ENCODE measurements at regions not wholly inside any gene's neighbourhood (a gene's known extent, or its start where the extent isn't known, plus 50 kb on each side); places are given as distances from the start of the nearest gene placed in this dataset.

- DNase-seq = no peak
Measured at GRCh38 chr5:4348919-4349318, 753.3 kb downstream of the IRX1 start.

GRCh38 chr5:4356201-4356600, 760.6 kb downstream of the IRX1 start:
- no peak for DNase-seq

GRCh38 chr5:4359847-4360246, 764.2 kb downstream of the IRX1 start:
- DNase-seq = no peak

- no peak for DNase-seq
Measured at GRCh38 chr5:4361753-4362152, 766.1 kb downstream of the IRX1 start.

- DNase-seq = no peak
Measured at GRCh38 chr5:4362411-4362810, 766.8 kb downstream of the IRX1 start.

- DNase-seq = no peak
Measured at GRCh38 chr5:4363045-4363444, 767.4 kb downstream of the IRX1 start.

GRCh38 chr5:4366628-4367027, 771.0 kb downstream of the IRX1 start:
- no peak for DNase-seq

GRCh38 chr5:4370218-4370617, 769.9 kb upstream of the ADAMTS16 start:
- no peak for DNase-seq

- no peak for DNase-seq
Measured at GRCh38 chr5:4372481-4372880, 767.6 kb upstream of the ADAMTS16 start.

GRCh38 chr5:4373051-4373820, 766.9 kb upstream of the ADAMTS16 start:
- no peak for DNase-seq

GRCh38 chr5:4374866-4375265, 765.3 kb upstream of the ADAMTS16 start:
- no peak for DNase-seq

- no peak for DNase-seq
Measured at GRCh38 chr5:4375640-4376039, 764.5 kb upstream of the ADAMTS16 start.

- no peak for DNase-seq
Measured at GRCh38 chr5:4383102-4383501, 757.0 kb upstream of the ADAMTS16 start.

- DNase-seq = no peak
Measured at GRCh38 chr5:4383518-4384198, 756.5 kb upstream of the ADAMTS16 start.

- no peak for DNase-seq
Measured at GRCh38 chr5:4384649-4385048, 755.5 kb upstream of the ADAMTS16 start.

GRCh38 chr5:4386152-4386551, 754.0 kb upstream of the ADAMTS16 start:
- DNase-seq = no peak

- DNase-seq = no peak
Measured at GRCh38 chr5:4387290-4387689, 752.8 kb upstream of the ADAMTS16 start.

- no peak for DNase-seq
Measured at GRCh38 chr5:4395752-4396151, 744.4 kb upstream of the ADAMTS16 start.

GRCh38 chr5:4405614-4406219, 734.4 kb upstream of the ADAMTS16 start:
- no peak for DNase-seq

- DNase-seq = no peak
Measured at GRCh38 chr5:4410151-4410550, 730.0 kb upstream of the ADAMTS16 start.

GRCh38 chr5:4411664-4412063, 728.5 kb upstream of the ADAMTS16 start:
- no peak for DNase-seq

GRCh38 chr5:4413996-4414395, 726.1 kb upstream of the ADAMTS16 start:
- DNase-seq = no peak

GRCh38 chr5:4418084-4418483, 722.0 kb upstream of the ADAMTS16 start:
- no peak for DNase-seq

GRCh38 chr5:4419281-4419680, 720.8 kb upstream of the ADAMTS16 start:
- DNase-seq = no peak
